ENCODE measurements at regions not wholly inside any gene's neighbourhood (a gene's known extent, or its start where the extent isn't known, plus 50 kb on each side); places are given as distances from the start of the nearest gene placed in this dataset.

GRCh38 chr5:86137297-86137696 lies 480.4 kb upstream of the COX7C start:
- Histone ChIP-seq H3K27ac (ENCODE audit: insufficient read length, low read depth, low read length) (no peak overlapping the region), H2BK120ac (ENCODE audit: low read depth, low read length, poor library complexity, severe bottlenecking) (no peak overlapping the region), H3K14ac (ENCODE audit: insufficient read depth, low read length) (no peak overlapping the region), H3K4me2 (ENCODE audit: insufficient read depth, insufficient read length, low read length) (no peak overlapping the region), H2BK15ac (ENCODE audit: low read depth, low read length) (no peak overlapping the region), H4K5ac (ENCODE audit: insufficient read length, low read depth, low read length) (no peak overlapping the region), H3K27me3 (ENCODE audit: insufficient read depth, low read length) (no peaks in the 10 kb centered on the region), H4K8ac (replicated peaks; ENCODE audit: insufficient read length, low read depth, low read length) (no peak overlapping the region), H2BK5ac (ENCODE audit: insufficient read length, low read length) (no peak overlapping the region), H3K23me2 (ENCODE audit: insufficient read length, low read depth, low read length, poor library complexity, severe bottlenecking) (no peaks in the 10 kb centered on the region), H3K9ac (ENCODE audit: extremely low read depth, insufficient read length, low read length) (no peak overlapping the region), H2AFZ (ENCODE audit: low read length) (no peak overlapping the region), H3T11ph (ENCODE audit: low read length) (no peak overlapping the region), H4K20me1 (ENCODE audit: control insufficient read depth, insufficient read depth, insufficient read length) (no peaks in the 10 kb centered on the region), H2BK20ac (ENCODE audit: low read depth, low read length, poor library complexity, severe bottlenecking) (no peak overlapping the region), H3K79me1 (ENCODE audit: insufficient read depth, low read depth, low read length, poor library complexity, severe bottlenecking) (no peaks in the 10 kb centered on the region), H3K9me3 (ENCODE audit: control insufficient read depth, low read depth, low read length) (no peaks in the 10 kb centered on the region), H4K91ac (ENCODE audit: insufficient read length, low read depth, low read length) (no peak overlapping the region), H3K18ac (ENCODE audit: insufficient read length, low read depth, low read length) (no peak overlapping the region), H2BK12ac (ENCODE audit: insufficient read length, low read depth, low read length) (no peak overlapping the region), H3K56ac (ENCODE audit: insufficient read length, low read depth, low read length) (no peak overlapping the region), H3K23ac (ENCODE audit: insufficient read length, low read depth, low read length) (no peak overlapping the region), H3K79me2 (ENCODE audit: insufficient read depth, low read length) (no peaks in the 10 kb centered on the region), H2AK5ac (ENCODE audit: insufficient read length, low read length) (no peak overlapping the region), H3K4ac (ENCODE audit: low read depth, low read length) (no peak overlapping the region), H3K4me1 (ENCODE audit: insufficient read depth, low read length) (no peaks in the 10 kb centered on the region)
- Mint-ChIP-seq H3K9me3 (no peaks in the 10 kb centered on the region), H3K4me1 (no peaks in the 10 kb centered on the region), H3K27me3 (ENCODE audit: low read depth) (no peaks in the 10 kb centered on the region), H3K36me3 (ENCODE audit: insufficient read depth in 1 of 3, low read depth in 3 of 3) (no peaks in the 10 kb centered on the region), H3K27ac (peak overlapping the region in 1 of 3 experiments; percentile 61; a peak in 2 of 7 replicates), H3K4me3 (no peak overlapping the region)
- no peak for DNase-seq
- no peak for TF ChIP-seq CTCF (conservative IDR thresholded peaks at IDR 0.05)
- WGBS (ENCODE audit: extremely low coverage, insufficient read length, low lambda C conversion rate) = no CpG with 5 or more reads among the region's 2 CpGs

All from H9 (cell line).